ENCODE measurements at regions not wholly inside any gene's neighbourhood (a gene's known extent, or its start where the extent isn't known, plus 50 kb on each side); places are given as distances from the start of the nearest gene placed in this dataset.

DNA sequence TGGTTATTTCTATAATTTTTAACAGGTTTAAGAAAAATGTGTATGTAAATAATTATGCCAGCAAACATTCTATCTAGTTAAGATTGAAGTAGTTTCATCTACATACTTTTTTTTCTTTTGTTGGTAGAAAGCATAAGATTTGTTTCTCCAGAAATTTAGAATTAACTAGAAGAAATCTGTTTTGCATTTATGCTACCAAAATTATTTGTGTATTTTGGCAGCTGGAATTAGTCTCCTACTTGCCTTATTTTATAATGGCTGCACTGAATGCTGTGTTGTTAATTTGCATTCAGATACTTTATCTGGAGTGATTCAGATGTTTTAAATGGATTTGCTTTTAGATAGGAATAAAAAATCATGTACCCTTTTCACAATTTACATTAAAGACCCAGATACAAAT is 100.2 kb upstream of the NAALADL2 start:
- H3K9ac ChIP-seq (replicated peaks; ENCODE audit: extremely low read depth, insufficient read depth, low read length) = no peak overlapping the region
- no peaks in the 10 kb centered on the region for H4K20me1 ChIP-seq (replicated peaks; ENCODE audit: control insufficient read depth, extremely low read depth, insufficient read depth, low read length)
- DNase-seq (ENCODE audit: low read depth, low spot score) (no peak), FAIRE-seq (no peak)
- H3K79me2 ChIP-seq (ENCODE audit: control insufficient read depth, insufficient read depth, low read length) = no peaks in the 10 kb centered on the region
- no peaks in the 10 kb centered on the region for H3K27me3 ChIP-seq (ENCODE audit: control insufficient read depth in 2 of 2, insufficient read depth in 2 of 2, low read length in 2 of 2)
- POLR2A ChIA-PET = no interaction called here
- no peak overlapping the region for H2AFZ ChIP-seq (ENCODE audit: low read depth, low read length)
- H3K4me3 ChIP-seq (replicated peaks in 1 of 3; ENCODE audit: insufficient read depth in 1 of 3, low read depth in 1 of 3, low read length in 3 of 3) = no peak overlapping the region
- no peaks in the 10 kb centered on the region for H3K4me1 ChIP-seq (ENCODE audit: control insufficient read depth, extremely low read depth, insufficient read depth, low read length)
- CTCF ChIA-PET = no interaction called here
- intact Hi-C loops (cut with micrococcal nuclease) = no loop called here
- no peak overlapping the region for H3K27ac ChIP-seq (ENCODE audit: insufficient read depth, low read depth, low read length)
- H3K4me2 ChIP-seq (ENCODE audit: insufficient read depth, low read length) = no peak overlapping the region
- no peaks in the 10 kb centered on the region for H3K36me3 ChIP-seq (ENCODE audit: control insufficient read depth in 2 of 2, extremely low read depth in 1 of 2, insufficient read depth in 2 of 2, low read length in 2 of 2)
- TF ChIP-seq EZH2 (IDR thresholded peaks at IDR 0.05; ENCODE audit: borderline replicate concordance, low read depth, low read length, severe bottlenecking) = no peak
- TF ChIP-seq, protein P1, sequence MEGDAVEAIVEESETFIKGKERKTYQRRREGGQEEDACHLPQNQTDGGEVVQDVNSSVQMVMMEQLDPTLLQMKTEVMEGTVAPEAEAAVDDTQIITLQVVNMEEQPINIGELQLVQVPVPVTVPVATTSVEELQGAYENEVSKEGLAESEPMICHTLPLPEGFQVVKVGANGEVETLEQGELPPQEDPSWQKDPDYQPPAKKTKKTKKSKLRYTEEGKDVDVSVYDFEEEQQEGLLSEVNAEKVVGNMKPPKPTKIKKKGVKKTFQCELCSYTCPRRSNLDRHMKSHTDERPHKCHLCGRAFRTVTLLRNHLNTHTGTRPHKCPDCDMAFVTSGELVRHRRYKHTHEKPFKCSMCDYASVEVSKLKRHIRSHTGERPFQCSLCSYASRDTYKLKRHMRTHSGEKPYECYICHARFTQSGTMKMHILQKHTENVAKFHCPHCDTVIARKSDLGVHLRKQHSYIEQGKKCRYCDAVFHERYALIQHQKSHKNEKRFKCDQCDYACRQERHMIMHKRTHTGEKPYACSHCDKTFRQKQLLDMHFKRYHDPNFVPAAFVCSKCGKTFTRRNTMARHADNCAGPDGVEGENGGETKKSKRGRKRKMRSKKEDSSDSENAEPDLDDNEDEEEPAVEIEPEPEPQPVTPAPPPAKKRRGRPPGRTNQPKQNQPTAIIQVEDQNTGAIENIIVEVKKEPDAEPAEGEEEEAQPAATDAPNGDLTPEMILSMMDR (IDR thresholded peaks at IDR 0.05; ENCODE audit: extremely low read depth in 1 of 2, insufficient read depth in 1 of 2, low read depth in 1 of 2, low read length in 2 of 2) = no peak
- no peak for TF ChIP-seq GATA2 (IDR thresholded peaks at IDR 0.05; ENCODE audit: insufficient read depth, insufficient read length, low read depth, low read length)
- no peak for TF ChIP-seq JUN (IDR thresholded peaks at IDR 0.05; ENCODE audit: borderline replicate concordance, insufficient read depth, insufficient read length, low read depth)
- no peak for TF ChIP-seq FOS (IDR thresholded peaks at IDR 0.05; ENCODE audit: borderline replicate concordance, insufficient read depth, low read length)
- no peak for TF ChIP-seq POLR2A (IDR thresholded peaks at IDR 0.05; ENCODE audit: low read depth, low read length)
- TF ChIP-seq POLR2AphosphoS5 (IDR thresholded peaks at IDR 0.05; ENCODE audit: insufficient read depth, low read depth, low read length) = no peak
- TF ChIP-seq, protein P2, sequence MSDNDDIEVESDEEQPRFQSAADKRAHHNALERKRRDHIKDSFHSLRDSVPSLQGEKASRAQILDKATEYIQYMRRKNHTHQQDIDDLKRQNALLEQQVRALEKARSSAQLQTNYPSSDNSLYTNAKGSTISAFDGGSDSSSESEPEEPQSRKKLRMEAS (IDR thresholded peaks at IDR 0.05; ENCODE audit: insufficient read depth, insufficient read length) = no peak
- no peak for TF ChIP-seq MYC (IDR thresholded peaks at IDR 0.05; ENCODE audit: low read depth, low read length)
- no TSS peak for BruUV-seq (replicated peaks)
- dilution Hi-C loops (cut with MboI; ENCODE audit: extremely low pct_ligation_motif_present, low sequenced_read_pairs) = no loop called here
- no peaks in the 10 kb centered on the region for H3K9me3 ChIP-seq (replicated peaks; ENCODE audit: control insufficient read depth, insufficient read depth, low read length)
- H3K9me1 ChIP-seq (replicated peaks; ENCODE audit: control insufficient read depth, extremely low read depth, insufficient read depth, low read length) = no peaks in the 10 kb centered on the region

Data from endothelial cell of umbilical vein (primary cell).